ENCODE measurements at regions not wholly inside any gene's neighbourhood (a gene's known extent, or its start where the extent isn't known, plus 50 kb on each side); places are given as distances from the start of the nearest gene placed in this dataset.

DNA sequence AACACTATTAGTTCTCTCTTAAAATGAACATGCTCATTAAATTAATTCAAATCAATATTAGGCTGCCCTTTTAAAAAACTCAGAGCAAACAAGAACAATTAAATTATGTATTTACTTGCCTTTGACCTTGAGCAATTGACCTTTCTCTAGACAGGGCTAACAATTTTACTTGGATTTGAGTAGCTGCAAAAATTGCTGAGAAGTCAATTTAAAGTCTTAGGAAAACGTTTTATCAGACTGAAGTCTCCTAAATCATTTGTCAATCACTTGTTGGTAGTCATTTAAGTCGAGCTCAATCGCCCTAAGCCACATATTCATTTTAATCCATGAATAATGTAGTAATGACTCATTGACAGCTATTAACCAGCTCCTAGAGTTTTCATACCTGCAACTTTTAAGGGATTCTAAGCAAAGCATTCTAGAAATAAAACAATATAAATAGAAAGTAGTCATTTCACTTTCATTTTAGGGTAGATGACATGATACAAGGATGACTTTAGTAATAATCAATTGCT lies 84.9 kb upstream of the SEC61G start:
- DNase-seq (ENCODE audit: extremely low spot score, insufficient read length, low read depth) (no peak), FAIRE-seq (no peak)

DNA sequence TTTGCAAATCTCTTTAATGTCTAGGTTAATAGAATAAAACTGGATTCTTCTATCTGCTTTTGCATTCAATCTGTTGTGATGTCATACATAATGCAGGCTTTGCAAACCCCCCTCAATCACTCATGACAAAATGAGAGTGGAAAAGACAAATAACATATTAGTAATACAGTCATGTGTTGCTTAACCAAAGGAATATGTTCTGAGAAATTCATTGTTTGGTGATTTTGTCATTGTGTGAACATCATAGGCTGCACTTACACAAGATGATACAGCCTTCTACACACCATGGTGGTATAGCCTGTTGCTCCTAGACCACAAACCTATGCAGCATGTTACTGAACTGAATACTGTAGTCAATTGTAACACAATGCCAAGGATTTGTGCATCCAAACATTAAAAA lies 87.3 kb upstream of the SEC61G start:
- DNase-seq (ENCODE audit: extremely low spot score, insufficient read length, low read depth) (no peak), FAIRE-seq (no peak)

DNA sequence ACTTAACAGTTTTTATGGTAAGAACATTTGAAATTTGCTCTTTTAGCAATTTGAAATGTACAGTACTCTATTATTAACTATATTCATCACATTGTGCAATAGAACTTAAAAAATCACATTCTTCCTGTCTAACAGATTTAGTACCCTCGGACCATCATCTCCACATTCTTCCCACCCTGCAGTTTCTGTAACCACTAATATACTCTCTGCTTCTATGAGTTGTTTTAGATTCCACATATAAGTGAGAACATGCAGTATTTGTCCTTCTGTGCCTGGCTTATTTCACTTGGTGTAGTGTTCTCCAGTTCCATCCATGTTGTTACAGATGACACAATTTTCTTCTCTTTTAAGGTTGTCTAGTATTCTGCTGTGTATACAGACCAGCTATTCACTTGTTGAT lies 88.9 kb upstream of the SEC61G start:
- FAIRE-seq, result no peak

DNA sequence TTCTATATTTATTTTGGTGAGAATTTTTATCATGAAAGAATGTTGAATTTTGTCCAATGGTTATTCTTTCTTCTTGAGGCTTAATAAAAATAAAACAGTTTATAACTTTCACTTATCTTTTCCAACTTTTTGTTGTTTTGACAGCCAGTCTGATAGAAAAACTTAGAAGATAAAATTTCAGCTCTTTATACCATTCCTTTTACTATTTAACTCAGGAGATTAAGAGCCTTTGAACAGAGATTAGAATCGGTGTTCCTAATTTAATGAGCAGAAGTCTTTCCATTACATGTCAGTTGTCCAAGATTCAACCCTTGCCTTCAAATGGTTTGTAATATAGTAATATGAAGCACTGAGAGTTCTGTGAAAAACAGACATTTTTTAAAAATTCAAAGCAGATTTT lies 97.8 kb upstream of the SEC61G start:
- DNase-seq (ENCODE audit: extremely low spot score, insufficient read length, low read depth) (no peak), FAIRE-seq (no peak)

More for the DNA sequence above, 88.9 kb upstream of the SEC61G start:
- DNase-seq (ENCODE audit: extremely low spot score, insufficient read length, low read depth), result no peak

DNA sequence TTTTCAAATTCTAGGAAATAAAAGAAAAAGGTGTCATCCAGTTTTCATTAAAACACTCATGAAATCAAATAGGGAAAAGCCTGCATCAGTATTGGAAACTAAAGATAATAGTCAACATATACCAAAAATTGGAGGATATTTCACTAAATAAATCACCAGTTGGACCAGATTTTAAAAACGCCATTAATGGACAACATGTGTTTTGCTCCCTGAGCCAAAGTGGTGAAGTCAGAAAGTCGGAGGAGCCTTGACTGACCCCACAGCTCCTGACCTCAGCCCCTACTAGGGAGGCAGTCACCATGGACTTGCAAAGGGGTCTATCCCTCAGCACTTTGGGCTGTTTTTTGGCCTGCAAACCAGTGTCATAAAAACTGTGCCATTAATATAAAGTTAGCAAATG lies 98.3 kb upstream of the SEC61G start:
- DNase-seq (ENCODE audit: extremely low spot score, insufficient read length, low read depth), result no peak
- FAIRE-seq, result no peak

DNA sequence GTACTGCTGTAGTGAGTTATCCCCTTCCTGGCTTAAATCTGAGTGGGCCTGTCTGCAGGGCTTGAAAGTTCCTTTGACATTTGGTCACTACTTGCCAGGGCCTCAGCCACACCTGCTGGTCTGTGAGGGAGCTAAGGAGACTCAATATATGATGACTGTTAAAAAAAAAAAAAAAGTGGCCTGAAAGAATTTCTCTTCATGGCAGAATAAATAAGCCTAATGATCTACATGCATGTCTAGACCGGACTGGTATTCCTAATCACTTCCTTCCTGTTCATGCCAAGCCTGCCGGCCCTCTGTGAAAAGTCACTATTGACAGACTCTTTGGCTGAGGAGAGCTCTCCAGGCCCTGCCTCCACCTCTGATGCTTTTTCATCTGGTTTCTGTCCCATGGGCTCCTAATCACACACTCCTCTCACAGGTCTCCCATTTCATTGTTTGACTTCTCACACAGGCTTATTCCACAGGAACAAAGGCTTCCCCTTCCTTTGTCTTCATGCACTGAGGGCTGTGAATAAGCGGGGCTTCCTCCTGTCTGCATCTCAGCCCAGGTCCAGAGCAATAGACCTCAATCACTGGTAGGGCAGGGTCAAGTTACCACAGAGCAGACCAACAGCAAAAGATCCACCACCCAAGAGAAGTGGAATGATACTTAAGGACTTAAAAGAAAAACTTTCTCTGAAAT lies 99.1 kb upstream of the SEC61G start:
- FAIRE-seq, result no peak
- DNase-seq (ENCODE audit: extremely low spot score, insufficient read length, low read depth), result no peak

DNA sequence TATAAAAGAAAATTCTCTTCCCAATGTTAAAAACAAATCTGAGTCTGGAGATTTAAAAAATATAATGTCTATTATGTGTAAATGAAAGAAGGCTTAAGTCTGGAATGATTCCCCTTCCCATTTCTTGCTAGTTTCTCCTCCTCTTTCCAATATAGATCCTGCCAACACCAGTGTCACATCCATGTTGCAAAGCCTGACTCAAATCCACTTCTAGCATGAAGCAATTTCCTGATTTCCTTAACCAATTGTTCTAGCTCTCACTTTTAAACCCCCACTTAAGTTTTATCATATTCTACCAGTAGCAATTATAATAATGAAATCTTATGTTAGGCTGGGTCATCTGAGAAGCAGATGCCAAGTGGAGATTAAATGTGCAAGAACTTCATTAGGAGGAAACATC lies 100.1 kb upstream of the SEC61G start:
- FAIRE-seq (no peak), DNase-seq (ENCODE audit: extremely low spot score, insufficient read length, low read depth) (no peak)

DNA sequence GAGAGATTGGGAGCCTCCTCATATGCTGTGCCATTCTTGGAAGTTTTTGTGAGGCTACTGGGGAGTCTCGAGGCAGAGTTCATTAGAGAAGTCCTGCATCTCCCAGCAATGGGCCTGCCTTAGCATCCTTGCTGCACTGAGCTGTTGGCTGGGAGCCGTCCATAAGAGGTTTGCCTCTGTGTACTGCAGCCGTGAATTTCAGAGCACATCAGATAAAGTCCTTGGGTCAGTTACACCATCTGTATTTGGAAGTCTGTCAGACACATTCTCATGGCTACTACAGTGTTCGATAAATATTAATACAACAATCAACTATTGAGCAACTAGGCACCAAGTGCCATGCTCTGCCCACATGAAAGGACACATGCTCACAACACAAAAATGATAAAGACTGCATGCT lies 100.5 kb upstream of the SEC61G start:
- DNase-seq (ENCODE audit: extremely low spot score, insufficient read length, low read depth), result no peak
- FAIRE-seq, result no peak

DNA sequence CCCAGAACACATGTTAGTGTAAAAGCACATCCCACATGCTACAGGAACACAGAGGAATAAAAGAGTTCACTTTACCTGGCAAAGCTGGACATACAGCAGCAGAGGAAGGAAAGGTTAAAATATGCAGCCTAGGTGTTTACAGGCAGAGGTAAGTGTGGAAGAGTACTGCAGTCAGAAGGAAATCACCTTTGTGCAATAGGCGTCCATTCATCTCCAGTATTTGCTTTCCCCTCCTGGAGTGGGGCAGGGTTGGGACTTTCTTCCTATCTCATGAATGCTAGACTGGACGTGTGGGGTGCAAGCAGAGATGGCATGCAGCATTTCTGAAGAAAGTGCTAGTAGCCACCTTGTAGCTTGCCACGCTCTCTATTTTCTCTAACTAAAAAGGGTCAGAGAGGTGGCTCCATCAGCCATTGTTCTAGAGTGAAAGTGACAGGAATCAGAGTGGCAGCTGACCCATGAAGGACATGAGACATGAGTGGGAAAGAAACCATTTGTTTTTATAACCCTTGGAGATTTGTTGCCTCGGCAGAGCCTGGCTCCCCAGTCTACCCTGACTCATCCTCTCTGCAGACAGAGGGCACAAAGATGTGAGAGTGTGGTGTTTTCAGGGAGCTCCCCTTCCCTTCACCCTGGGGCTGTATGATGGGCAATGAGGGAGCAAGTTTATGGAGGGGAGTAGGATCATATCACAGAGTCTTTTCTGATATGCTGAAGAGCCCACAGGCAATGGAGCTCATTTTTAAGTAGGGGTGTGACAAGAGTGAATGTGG lies 101.2 kb upstream of the SEC61G start:
- no peak for FAIRE-seq
- DNase-seq (ENCODE audit: extremely low spot score, insufficient read length, low read depth), result no peak

DNA sequence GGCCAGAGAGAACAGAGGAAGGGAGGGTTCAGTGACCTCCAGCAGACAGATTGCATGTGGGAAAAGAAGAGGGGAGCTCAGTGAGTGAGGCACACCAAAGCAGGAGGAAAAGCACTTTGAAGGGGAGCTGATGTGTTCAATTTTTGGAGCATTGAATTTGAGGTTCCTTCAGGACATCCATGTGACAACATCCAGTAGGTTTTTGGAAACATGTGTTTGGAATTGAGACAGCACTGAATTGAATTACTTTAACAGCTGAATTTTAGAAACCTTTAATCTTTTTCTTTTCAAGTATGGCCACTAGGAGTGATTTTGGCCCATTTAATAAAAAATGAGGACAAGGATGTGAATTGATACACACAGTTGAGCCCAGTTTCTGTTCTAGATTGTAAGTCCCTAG lies 101.8 kb upstream of the SEC61G start:
- FAIRE-seq (no peak), DNase-seq (ENCODE audit: extremely low spot score, insufficient read length, low read depth) (no peak)

DNA sequence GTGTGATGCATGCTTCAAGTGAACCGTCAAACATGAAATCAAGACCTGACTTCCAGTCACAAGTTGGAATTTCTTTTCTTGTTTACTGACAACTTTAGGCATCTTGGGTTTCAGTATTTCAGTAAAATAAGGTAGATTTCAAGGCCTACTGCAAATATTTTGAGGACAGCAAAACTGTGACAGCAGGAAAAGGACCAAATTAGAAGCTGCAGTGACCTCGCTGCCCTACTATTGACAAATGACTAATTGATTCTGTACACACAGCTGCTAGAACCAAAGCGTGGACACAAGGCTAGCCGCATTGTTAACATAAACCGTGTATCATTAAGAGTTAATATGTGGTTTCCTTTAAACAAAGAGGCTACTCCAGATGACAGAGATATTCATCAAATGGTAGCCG lies 105.7 kb upstream of the SEC61G start:
- DNase-seq (ENCODE audit: extremely low spot score, insufficient read length, low read depth) (no peak), FAIRE-seq (no peak)

DNA sequence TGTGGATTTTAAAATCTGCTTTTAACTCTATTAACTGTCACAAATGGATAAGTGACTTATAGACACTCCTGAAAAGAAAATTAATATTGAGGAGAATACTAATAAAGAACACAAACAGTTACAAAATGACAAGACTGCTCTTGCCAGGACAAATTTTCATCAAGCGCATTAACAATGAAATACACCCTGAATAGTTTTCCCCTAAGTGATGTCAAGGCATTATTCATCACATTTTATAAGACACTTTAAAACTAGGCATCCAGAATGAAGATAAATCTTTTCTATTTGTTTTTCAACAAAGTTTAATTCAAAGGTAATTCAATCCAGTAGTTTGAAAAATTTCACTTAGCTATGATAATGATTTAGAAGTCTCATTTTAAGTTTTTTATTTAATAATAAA lies 110.5 kb upstream of the SEC61G start:
- FAIRE-seq (no peak), DNase-seq (ENCODE audit: extremely low spot score, insufficient read length, low read depth) (no peak)

DNA sequence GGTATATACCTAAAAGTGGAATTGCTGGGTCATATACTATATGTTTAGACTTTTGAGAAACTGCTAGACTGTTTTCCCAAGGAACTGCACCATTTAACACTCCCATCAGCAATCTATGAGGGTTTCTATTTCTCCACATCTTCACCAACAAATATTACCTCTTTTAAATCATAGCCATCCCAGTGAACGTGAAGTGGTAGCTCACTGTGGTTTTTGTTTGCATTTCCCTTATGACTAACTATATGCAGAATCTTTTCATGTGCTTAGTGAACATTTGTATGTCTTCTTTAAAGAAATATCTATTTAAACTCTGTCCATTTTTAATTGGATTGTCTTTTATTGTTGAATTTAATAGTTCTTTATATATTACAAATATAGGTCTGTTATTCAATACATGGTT lies 115.8 kb upstream of the SEC61G start:
- no peak for FAIRE-seq

DNA sequence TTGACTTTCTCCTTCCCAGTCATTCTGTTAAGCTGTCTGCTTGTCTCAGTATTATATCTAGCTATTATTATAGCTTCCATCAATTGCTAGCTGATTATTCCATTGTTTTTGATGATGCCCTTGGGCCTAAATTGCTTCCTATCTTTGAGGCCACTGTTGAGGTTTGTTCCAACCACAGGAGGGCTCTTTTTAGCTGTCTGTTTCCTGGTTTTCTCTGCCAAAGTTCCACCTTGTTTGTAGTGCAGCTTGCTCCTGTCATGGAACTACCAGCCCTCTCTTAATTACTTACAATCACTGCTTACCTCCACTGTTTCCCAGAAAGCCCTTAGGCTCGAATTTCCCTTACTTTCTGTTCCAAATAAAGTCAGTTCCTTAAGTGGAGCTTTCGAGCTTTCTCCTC lies 118.7 kb upstream of the SEC61G start:
- DNase-seq (ENCODE audit: extremely low spot score, insufficient read length, low read depth) (no peak), FAIRE-seq (no peak)

More for the DNA sequence above, 115.8 kb upstream of the SEC61G start:
- DNase-seq (ENCODE audit: extremely low spot score, insufficient read length, low read depth), result no peak

DNA sequence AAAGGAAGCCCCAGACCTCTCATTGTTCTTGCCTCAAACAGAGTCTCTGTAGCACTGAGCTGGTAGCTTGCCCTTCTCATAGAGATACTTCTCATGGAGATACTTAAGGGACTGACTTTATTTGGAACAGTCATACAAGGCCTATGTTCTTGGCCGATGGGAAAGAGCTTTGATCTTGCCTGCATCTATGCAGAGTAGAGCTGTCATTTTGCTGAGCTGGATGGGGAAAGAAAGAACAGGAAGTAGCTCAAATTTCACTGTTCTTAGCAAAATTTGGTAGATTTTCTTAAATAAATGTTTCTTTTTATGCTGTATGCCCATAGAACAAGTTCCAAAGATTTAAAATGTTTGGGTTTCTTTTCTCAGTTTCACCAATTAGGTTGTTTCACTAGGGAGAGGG lies 119.3 kb upstream of the SEC61G start:
- FAIRE-seq, result no peak
- no peak for DNase-seq (ENCODE audit: extremely low spot score, insufficient read length, low read depth)

DNA sequence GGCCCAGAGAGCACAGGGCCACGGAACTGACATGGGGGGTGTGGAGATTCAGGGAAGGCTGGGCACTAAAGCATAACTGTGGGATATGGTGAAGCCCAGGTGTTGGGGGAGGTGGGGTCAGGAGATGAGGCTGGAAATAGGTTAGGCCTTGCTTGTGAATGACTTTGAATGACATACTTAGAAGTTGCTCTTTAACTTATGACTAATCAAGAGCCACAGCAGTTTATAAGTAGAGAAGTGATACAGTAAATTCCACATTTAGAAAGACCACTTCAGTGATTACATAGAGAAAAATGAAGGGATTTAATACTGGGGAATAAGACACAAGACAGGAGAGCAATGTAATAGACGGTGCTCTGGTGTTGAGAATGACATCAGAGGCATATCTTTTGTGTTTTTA lies 120.8 kb upstream of the SEC61G start:
- FAIRE-seq (no peak), DNase-seq (ENCODE audit: extremely low spot score, insufficient read length, low read depth) (no peak)

DNA sequence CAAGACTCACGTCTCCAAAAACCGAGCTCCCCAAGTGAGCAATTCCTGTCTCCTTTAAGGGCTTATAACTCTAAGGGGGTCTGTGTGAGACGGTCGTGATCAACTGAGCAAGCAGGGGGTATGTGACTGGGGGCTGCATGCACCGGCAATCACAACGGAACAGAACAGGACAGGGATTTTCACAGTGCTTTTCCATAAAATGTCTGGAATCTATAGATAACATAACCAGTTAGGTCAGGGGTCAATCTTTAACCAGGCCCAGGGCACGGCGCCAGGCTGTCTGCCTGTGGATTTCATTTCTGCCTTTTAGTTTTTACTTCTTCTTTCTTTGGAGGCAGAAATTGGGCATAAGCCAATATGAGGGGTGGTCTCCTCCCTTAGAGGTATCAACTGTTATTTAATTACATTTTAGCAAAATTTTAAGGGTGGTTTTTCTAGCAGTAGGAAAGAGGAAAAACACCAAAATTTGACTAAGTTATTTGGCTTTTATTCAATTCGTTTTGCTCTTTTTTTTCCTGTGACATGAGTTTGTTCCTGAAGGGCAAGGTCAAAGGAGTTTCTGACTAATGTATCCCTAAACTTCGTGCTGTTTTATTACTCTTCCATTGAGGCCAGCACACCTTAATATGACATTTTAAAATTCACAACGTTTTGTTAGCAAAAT lies 121.4 kb upstream of the SEC61G start:
- FAIRE-seq, result no peak

DNA sequence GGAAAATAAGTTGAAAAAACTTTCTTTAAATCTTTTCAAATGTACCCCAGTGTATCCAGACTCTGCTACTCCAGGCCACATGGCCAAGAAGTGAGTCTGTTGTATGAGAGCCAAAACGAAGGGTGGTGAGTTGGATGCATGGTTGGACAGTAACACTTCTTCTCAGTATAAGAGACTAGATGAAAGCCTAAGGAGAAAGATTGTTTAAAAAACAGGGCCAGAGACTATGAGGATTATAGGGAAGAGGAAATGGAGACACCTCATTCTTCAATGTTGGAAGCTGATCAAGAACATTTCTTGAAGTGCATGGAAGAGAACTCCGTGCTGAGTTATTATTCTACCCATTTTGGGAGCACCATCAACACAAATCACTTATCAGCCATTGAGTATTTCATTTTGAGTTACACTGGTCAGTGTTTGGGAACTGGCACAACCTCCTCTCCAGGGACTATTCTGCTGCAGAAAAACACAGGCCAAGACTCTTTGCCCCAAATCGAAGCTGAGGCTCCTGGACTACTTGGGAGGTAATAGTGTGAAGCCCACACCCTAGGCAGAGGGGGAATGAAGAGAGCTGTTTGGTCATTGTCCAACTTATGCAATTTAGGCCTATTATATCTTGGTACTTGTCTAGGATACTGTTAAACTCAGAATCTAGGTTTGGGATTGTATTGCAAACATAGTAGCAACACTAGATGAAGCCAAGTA lies 123.0 kb upstream of the SEC61G start:
- DNase-seq (ENCODE audit: extremely low spot score, insufficient read length, low read depth) (no peak), FAIRE-seq (no peak)

More for the DNA sequence above, 121.4 kb upstream of the SEC61G start:
- no peak for DNase-seq (ENCODE audit: extremely low spot score, insufficient read length, low read depth)

DNA sequence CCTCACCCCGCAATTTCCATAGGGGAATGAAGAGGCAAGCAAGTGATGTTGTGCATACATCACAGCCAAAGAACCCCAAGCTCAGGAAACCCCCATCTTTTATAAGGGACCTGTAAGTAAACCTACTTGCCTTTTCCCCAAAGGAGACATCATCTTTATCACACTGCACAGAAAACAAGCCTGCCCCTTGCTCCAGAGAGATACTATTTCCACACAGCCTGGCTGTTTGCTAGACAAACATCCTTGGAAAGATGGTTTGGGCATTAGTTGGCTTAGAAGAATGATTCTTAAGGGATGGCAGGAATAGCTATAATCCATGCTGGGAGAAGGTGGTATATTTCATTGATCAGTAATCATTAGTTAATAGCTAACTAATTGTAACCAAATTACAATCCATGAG lies 123.7 kb upstream of the SEC61G start:
- DNase-seq (ENCODE audit: extremely low spot score, insufficient read length, low read depth), result no peak
- FAIRE-seq, result no peak

DNA sequence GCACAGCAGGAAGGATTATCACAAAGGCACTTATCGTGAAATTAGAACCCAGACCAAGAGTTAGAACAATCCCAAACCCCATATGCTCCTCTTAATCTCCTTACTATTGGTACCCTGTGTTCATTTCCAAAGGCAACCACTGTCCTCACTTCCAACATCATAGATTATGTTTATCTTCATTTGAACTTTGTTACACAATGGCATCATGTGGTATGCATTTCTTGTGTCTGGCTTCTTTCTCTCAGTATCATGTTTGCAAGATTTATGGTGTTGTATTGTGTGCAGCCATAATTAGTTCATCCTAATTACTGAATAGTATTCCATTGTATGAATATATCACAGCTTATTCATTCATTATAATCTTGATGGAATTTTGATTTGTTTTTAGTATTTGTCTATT lies 124.6 kb upstream of the SEC61G start:
- FAIRE-seq, result no peak
- DNase-seq (ENCODE audit: extremely low spot score, insufficient read length, low read depth), result no peak

DNA sequence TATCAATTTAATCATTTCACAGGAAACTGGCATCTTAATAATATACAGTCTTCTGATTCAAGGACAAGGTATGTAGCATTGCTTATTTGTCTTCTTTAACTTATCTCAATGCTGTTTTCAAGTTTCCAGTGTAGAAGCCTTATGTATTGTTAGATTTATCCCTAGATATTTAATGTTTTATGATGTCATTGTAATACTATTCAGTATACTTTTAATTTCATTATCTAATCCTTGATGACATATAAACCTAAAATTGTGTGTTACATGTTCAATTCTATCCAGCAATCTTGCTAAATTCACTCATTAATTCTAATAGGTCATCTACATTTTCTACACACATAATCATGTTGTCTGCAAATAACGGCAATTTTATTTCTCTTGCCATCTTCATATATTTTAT lies 126.3 kb upstream of the SEC61G start:
- DNase-seq (ENCODE audit: extremely low spot score, insufficient read length, low read depth) (no peak), FAIRE-seq (no peak)

Measured in GM18507 (cell line).